ENCODE measurements at regions not wholly inside any gene's neighbourhood (a gene's known extent, or its start where the extent isn't known, plus 50 kb on each side); places are given as distances from the start of the nearest gene placed in this dataset.

GRCh38 chr21:28089599-28090441 lies 902.9 kb downstream of the LTN1 start:
- TF ChIP-seq POLR2A (IDR thresholded peaks at IDR 0.05; ENCODE audit: low read length): no peak
- TF ChIP-seq GATA1 (IDR thresholded peaks at IDR 0.05; ENCODE audit: low read depth, low read length): no peak
